ENCODE measurements at regions not wholly inside any gene's neighbourhood (a gene's known extent, or its start where the extent isn't known, plus 50 kb on each side); places are given as distances from the start of the nearest gene placed in this dataset.

- intact Hi-C loops (cut with micrococcal nuclease) (no loop called here), dilution Hi-C loops (cut with MboI; ENCODE audit: extremely low pct_ligation_motif_present, low sequenced_read_pairs) (no loop called here)
- no peak overlapping the region for H3K4me3 ChIP-seq (replicated peaks in 1 of 3; ENCODE audit: insufficient read depth in 1 of 3, low read depth in 1 of 3, low read length in 3 of 3)
- no peak overlapping the region for H3K27ac ChIP-seq (ENCODE audit: insufficient read depth, low read depth, low read length)
- no peaks in the 10 kb centered on the region for H3K27me3 ChIP-seq (ENCODE audit: control insufficient read depth in 2 of 2, insufficient read depth in 2 of 2, low read length in 2 of 2)
- no peak overlapping the region for H3K9ac ChIP-seq (replicated peaks; ENCODE audit: extremely low read depth, insufficient read depth, low read length)
- BruUV-seq (replicated peaks) = no TSS peak
- H2AFZ ChIP-seq (ENCODE audit: low read depth, low read length) = no peak overlapping the region
- CTCF ChIA-PET = no interaction called here
- H3K9me1 ChIP-seq (replicated peaks; ENCODE audit: control insufficient read depth, extremely low read depth, insufficient read depth, low read length) = no peaks in the 10 kb centered on the region
- H3K4me2 ChIP-seq (ENCODE audit: insufficient read depth, low read length) = no peak overlapping the region
- POLR2A ChIA-PET = interaction anchor here (0.6 kb wide), 1 partner anchor 1171 kb away, joined by 6 read pairs; no protein-coding TSS in a partner anchor
- no peaks in the 10 kb centered on the region for H3K4me1 ChIP-seq (ENCODE audit: control insufficient read depth, extremely low read depth, insufficient read depth, low read length)
- no peak for FAIRE-seq
- no peaks in the 10 kb centered on the region for H3K9me3 ChIP-seq (replicated peaks; ENCODE audit: control insufficient read depth, insufficient read depth, low read length)
- DNase-seq (ENCODE audit: low read depth, low spot score) = no peak
- no peaks in the 10 kb centered on the region for H3K36me3 ChIP-seq (ENCODE audit: control insufficient read depth in 2 of 2, extremely low read depth in 1 of 2, insufficient read depth in 2 of 2, low read length in 2 of 2)
- H3K79me2 ChIP-seq (ENCODE audit: control insufficient read depth, insufficient read depth, low read length) = no peaks in the 10 kb centered on the region
- TF ChIP-seq FOS (IDR thresholded peaks at IDR 0.05; ENCODE audit: borderline replicate concordance, insufficient read depth, low read length) = no peak
- TF ChIP-seq CTCF (IDR thresholded peaks at IDR 0.05; ENCODE audit: extremely low read depth in 1 of 2, insufficient read depth in 1 of 2, low read depth in 1 of 2, low read length in 2 of 2) = no peak
- no peak for TF ChIP-seq POLR2AphosphoS5 (IDR thresholded peaks at IDR 0.05; ENCODE audit: insufficient read depth, low read depth, low read length)
- no peak for TF ChIP-seq MYC (IDR thresholded peaks at IDR 0.05; ENCODE audit: low read depth, low read length)
- TF ChIP-seq JUN (IDR thresholded peaks at IDR 0.05; ENCODE audit: borderline replicate concordance, insufficient read depth, insufficient read length, low read depth) = no peak
- no peak for TF ChIP-seq POLR2A (IDR thresholded peaks at IDR 0.05; ENCODE audit: low read depth, low read length)
- no peak for TF ChIP-seq GATA2 (IDR thresholded peaks at IDR 0.05; ENCODE audit: insufficient read depth, insufficient read length, low read depth, low read length)
- no peak for TF ChIP-seq MAX (IDR thresholded peaks at IDR 0.05; ENCODE audit: insufficient read depth, insufficient read length)
- TF ChIP-seq EZH2 (IDR thresholded peaks at IDR 0.05; ENCODE audit: borderline replicate concordance, low read depth, low read length, severe bottlenecking) = no peak
- H4K20me1 ChIP-seq (replicated peaks; ENCODE audit: control insufficient read depth, extremely low read depth, insufficient read depth, low read length) = no peaks in the 10 kb centered on the region
Measured at GRCh38 chr7:25770235-25770634, 381.8 kb upstream of the NFE2L3 start.
